ENCODE measurements at regions not wholly inside any gene's neighbourhood (a gene's known extent, or its start where the extent isn't known, plus 50 kb on each side); places are given as distances from the start of the nearest gene placed in this dataset.

GRCh38 chr1:173420330-173420806 lies 56.8 kb upstream of the PRDX6 start:
- peak; percentile 28 to 61 (median 38) for DNase-seq (ENCODE audit: low read depth in 2 of 3, low spot score in 1 of 3)

GRCh38 chr1:173421286-173421685 lies 55.8 kb upstream of the PRDX6 start:
- no peak for DNase-seq (ENCODE audit: low read depth in 2 of 3, low spot score in 1 of 3)

GRCh38 chr1:173421789-173422188 lies 55.3 kb upstream of the PRDX6 start:
- no peak for DNase-seq (ENCODE audit: low read depth in 2 of 3, low spot score in 1 of 3)

- DNase-seq (ENCODE audit: low read depth in 2 of 3, low spot score in 1 of 3), result no peak
Observed at GRCh38 chr1:173422456-173422976, 54.6 kb upstream of the PRDX6 start.

GRCh38 chr1:173423291-173423690 lies 53.8 kb upstream of the PRDX6 start:
- no peak for DNase-seq (ENCODE audit: low read depth in 2 of 3, low spot score in 1 of 3)

GRCh38 chr1:173424143-173424542 lies 53.0 kb upstream of the PRDX6 start:
- no peak for DNase-seq (ENCODE audit: low read depth in 2 of 3, low spot score in 1 of 3)

- no peak for DNase-seq (ENCODE audit: low read depth in 2 of 3, low spot score in 1 of 3)
Observed at GRCh38 chr1:173424782-173425407, 52.2 kb upstream of the PRDX6 start.

GRCh38 chr1:173426057-173426456 lies 51.1 kb upstream of the PRDX6 start:
- DNase-seq (ENCODE audit: low read depth in 2 of 3, low spot score in 1 of 3), result no peak

- no peak for DNase-seq (ENCODE audit: low read depth in 2 of 3, low spot score in 1 of 3)
Observed at GRCh38 chr1:173427146-173428054, 49.7 kb upstream of the PRDX6 start.

Data from stimulated activated CD4-positive, alpha-beta T cell treated with anti-CD3 and anti-CD28 coated beads, Interleukin-12 subunit alpha, Interleukin-12 subunit beta, amount 100 ng/mL, for 48 hours (primary cell).